Upper lobe of left lung (tissue), 6 donors: ENCODE measurements at regions not wholly inside any gene's neighbourhood (a gene's known extent, or its start where the extent isn't known, plus 50 kb on each side); places are given as distances from the start of the nearest gene placed in this dataset.

Experiments used
- ATAC-seq, 2 donors: fragments of 200-7000 bp; cut with Tn5 transposase; one replicate each; pipeline ENCODE4 v1.9.1; 2022; ENCODE audit warnings: mild to moderate bottlenecking in 2 of 2, moderate library complexity in 2 of 2; ENCODE audit not compliant: low FRiP score in 2 of 2
- DNase-seq, 2 donors: peaks; one replicate each; pipeline ENCODE4 v3.0.0-alpha.2; 2019 to 2020
- H3K27ac ChIP-seq, 4 donors: fragments of 200-600 bp; sonication (generic); one replicate each; pipeline ENCODE4 v1.5.1; 2016 to 2019
- H3K27me3 ChIP-seq, 4 donors: fragments of 200-600 bp; sonication (generic); one replicate each; pipeline ENCODE4 v1.5.1; 2017 to 2019
- H3K36me3 ChIP-seq, 4 donors: fragments of 200-600 bp; sonication (generic); one replicate each; pipeline ENCODE4 v1.5.1; 2016 to 2019
- H3K4me1 ChIP-seq, 4 donors: fragments of 200-600 bp; sonication (generic); one replicate each; pipeline ENCODE4 v1.5.1; 2018 to 2019
- H3K4me3 ChIP-seq, 4 donors: fragments of 200-600 bp; sonication (generic); one replicate each; pipeline ENCODE4 v1.5.1; 2017 to 2019; ENCODE audit warnings: mild to moderate bottlenecking in 2 of 4, moderate library complexity in 1 of 4
- H3K9me3 ChIP-seq, 4 donors: fragments of 200-600 bp; sonication (generic); one replicate each; pipeline ENCODE4 v1.5.1; 2018 to 2019
- CTCF ChIP-seq, 6 experiments: fragments of 450-650 bp in 4 of 6; fragments of 200-600 bp in 2 of 6; sonication (generic) in 2 of 6; IDR thresholded peaks; one replicate each; pipeline ENCODE4 v1.5.1; 2016 to 2019; ENCODE audit warnings: antibody characterized with exemption in 6 of 6
- EP300 ChIP-seq, 4 donors: sonication (generic); formaldehyde crosslinking; IDR thresholded peaks; one replicate each; pipeline ENCODE4 v1.5.1; 2017; ENCODE audit warnings: antibody characterized with exemption in 4 of 4, control low read depth in 2 of 4
- POLR2A ChIP-seq, 4 donors: fragments of 450-650 bp; IDR thresholded peaks; one replicate each; pipeline ENCODE4 v1.5.1; 2016 to 2017; ENCODE audit warnings: antibody characterized with exemption in 4 of 4, mild to moderate bottlenecking in 2 of 4
- POLR2AphosphoS5 ChIP-seq, 2 donors: sonication (generic); formaldehyde crosslinking; IDR thresholded peaks; one replicate each; pipeline ENCODE4 v1.5.1; 2017; ENCODE audit warnings: antibody characterized with exemption in 2 of 2
- WGBS, 2 donors: methylation state at CpG; one replicate each; pipeline ENCODE4 v1.1.5; 2017 to 2018; 5-methylcytosine and 5-hydroxymethylcytosine counted together
- donor health status: DM: no; HTN: no; CAD: no; lungs with moderate emphysema.
- donor health status: DM: no; HTN: yes; CAD: no; lungs with severe emphysema.

GRCh38 chr1:112783059-112783458, 67.9 kb upstream of the PPM1J start:
- Histone ChIP-seq H3K4me1 (no peaks in the 10 kb centered on the region), H3K9me3 (no peaks in the 10 kb centered on the region), H3K27ac (no peak overlapping the region), H3K27me3 (no peaks in the 10 kb centered on the region), H3K36me3 (no peaks in the 10 kb centered on the region), H3K4me3 (no peak overlapping the region)
- ATAC-seq (no peak), DNase-seq (no peak)
- TF ChIP-seq POLR2AphosphoS5 (IDR thresholded peaks at IDR 0.05), result no peak
- no peak for TF ChIP-seq EP300 (IDR thresholded peaks at IDR 0.05)
- TF ChIP-seq CTCF (IDR thresholded peaks at IDR 0.05), result no peak
- TF ChIP-seq POLR2A (IDR thresholded peaks at IDR 0.05), result no peak

GRCh38 chr1:112779665-112780526, 64.8 kb upstream of the PPM1J start:
- DNase-seq (no peak), ATAC-seq (no peak)
- Histone ChIP-seq H3K4me3 (no peak overlapping the region), H3K27ac (no peak overlapping the region), H3K27me3 (no peaks in the 10 kb centered on the region), H3K4me1 (no peaks in the 10 kb centered on the region), H3K9me3 (no peaks in the 10 kb centered on the region), H3K36me3 (no peaks in the 10 kb centered on the region)
- 66 to 71% methylated on average over 12 of the region's 12 CpGs for WGBS, 2 donors
- TF ChIP-seq EP300 (IDR thresholded peaks at IDR 0.05) (no peak), CTCF (IDR thresholded peaks at IDR 0.05) (no peak), POLR2AphosphoS5 (IDR thresholded peaks at IDR 0.05) (no peak)

- Histone ChIP-seq H3K27me3 (no peaks in the 10 kb centered on the region), H3K36me3 (no peaks in the 10 kb centered on the region), H3K4me3 (no peak overlapping the region), H3K27ac (no peak overlapping the region), H3K4me1 (no peaks in the 10 kb centered on the region), H3K9me3 (no peaks in the 10 kb centered on the region)
- DNase-seq (no peak), ATAC-seq (no peak)
- 75 to 88% methylated on average over 1 of the region's 1 CpG for WGBS, 2 donors
- TF ChIP-seq POLR2AphosphoS5 (IDR thresholded peaks at IDR 0.05) (no peak), CTCF (IDR thresholded peaks at IDR 0.05) (no peak), EP300 (IDR thresholded peaks at IDR 0.05) (no peak), POLR2A (IDR thresholded peaks at IDR 0.05) (no peak)
Observed at GRCh38 chr1:112778137-112778536, 63.0 kb upstream of the PPM1J start.

- DNase-seq, result no peak
- H3K27ac ChIP-seq, result no peak overlapping the region
- TF ChIP-seq CTCF (IDR thresholded peaks at IDR 0.05) (no peak), POLR2A (IDR thresholded peaks at IDR 0.05) (no peak), POLR2AphosphoS5 (IDR thresholded peaks at IDR 0.05) (no peak), EP300 (IDR thresholded peaks at IDR 0.05) (no peak)
- H3K4me3 ChIP-seq, result no peak overlapping the region
- no peaks in the 10 kb centered on the region for H3K4me1 ChIP-seq
- no peaks in the 10 kb centered on the region for H3K9me3 ChIP-seq
- WGBS, 2 donors, result 64 to 76% methylated on average over 3 of the region's 3 CpGs
- H3K36me3 ChIP-seq, result no peaks in the 10 kb centered on the region
- no peak for ATAC-seq
- H3K27me3 ChIP-seq, result no peaks in the 10 kb centered on the region
Observed at GRCh38 chr1:112776688-112777087, 61.6 kb upstream of the PPM1J start.

GRCh38 chr1:112772781-112773180, 57.6 kb upstream of the PPM1J start:
- no peaks in the 10 kb centered on the region for H3K9me3 ChIP-seq
- ATAC-seq (no peak), DNase-seq (no peak)
- no peaks in the 10 kb centered on the region for H3K36me3 ChIP-seq
- H3K4me3 ChIP-seq, result no peak overlapping the region
- H3K4me1 ChIP-seq, result no peaks in the 10 kb centered on the region
- TF ChIP-seq POLR2A (IDR thresholded peaks at IDR 0.05), result no peak
- TF ChIP-seq EP300 (IDR thresholded peaks at IDR 0.05), result no peak
- no peak for TF ChIP-seq POLR2AphosphoS5 (IDR thresholded peaks at IDR 0.05)
- TF ChIP-seq CTCF (IDR thresholded peaks at IDR 0.05), result no peak
- WGBS, 2 donors, result 76 to 89% methylated on average over 4 of the region's 4 CpGs
- H3K27ac ChIP-seq, result no peak overlapping the region
- H3K27me3 ChIP-seq, result no peaks in the 10 kb centered on the region
